GM21723 (cell line): ENCODE measurements at regions not wholly inside any gene's neighbourhood (a gene's known extent, or its start where the extent isn't known, plus 50 kb on each side); places are given as distances from the start of the nearest gene placed in this dataset.

Experiments
- ATAC-seq: cut with Tn5 transposase; IDR thresholded peaks from one replicate; pipeline ENCODE4 v1.9.1; 2021; ENCODE audit warnings: mild to moderate bottlenecking, moderate library complexity; ENCODE audit not compliant: unreplicated experiment

- no peak for ATAC-seq
Observed at GRCh38 chr2:57544624-57545023, 502.0 kb upstream of the VRK2 start.

DNA sequence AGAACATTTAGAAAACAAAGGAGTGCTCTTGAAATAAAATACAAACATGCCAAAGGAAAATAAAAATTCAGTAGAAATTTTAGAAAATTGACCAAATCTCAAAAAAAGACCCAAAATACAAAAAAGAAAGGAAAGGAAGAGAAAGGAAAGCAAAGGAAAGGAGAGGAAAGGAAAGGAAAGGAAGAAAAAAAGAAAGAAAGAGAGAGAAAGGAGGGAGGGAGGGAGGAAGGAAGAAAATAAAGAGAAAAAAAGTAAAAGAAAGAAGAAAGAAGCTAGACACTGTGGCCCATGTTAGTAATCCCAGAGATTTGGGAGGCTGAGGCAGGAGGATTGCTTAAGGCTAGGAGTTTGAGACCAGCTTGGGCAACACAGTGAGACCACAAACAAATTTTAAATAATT is 500.1 kb upstream of the VRK2 start:
- ATAC-seq = no peak

GRCh38 chr2:57549642-57550102 is 496.9 kb upstream of the VRK2 start:
- peak; percentile 74 for ATAC-seq

DNA sequence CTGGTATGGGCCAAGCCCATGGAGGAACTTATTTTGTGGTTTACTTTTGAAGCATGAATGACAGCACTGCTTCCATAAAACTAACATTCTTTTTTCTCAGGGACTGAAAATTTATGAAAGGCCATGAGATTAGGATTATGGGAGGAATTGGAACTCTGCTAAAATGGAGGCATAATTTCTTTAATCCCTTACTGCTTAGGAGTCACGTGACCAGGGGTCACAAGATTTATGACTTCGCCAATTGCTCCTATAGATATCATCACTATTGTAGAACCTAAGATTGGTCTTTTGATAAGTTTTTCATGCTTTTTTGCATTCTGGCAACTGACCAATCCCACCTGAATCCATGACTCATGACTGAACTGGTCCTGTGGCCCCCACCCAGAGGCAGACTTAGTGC is 495.7 kb upstream of the VRK2 start:
- no peak for ATAC-seq

GRCh38 chr2:57552885-57553284 is 493.7 kb upstream of the VRK2 start:
- ATAC-seq = no peak

- no peak for ATAC-seq
Observed at GRCh38 chr2:57554348-57554747, 492.3 kb upstream of the VRK2 start.

DNA sequence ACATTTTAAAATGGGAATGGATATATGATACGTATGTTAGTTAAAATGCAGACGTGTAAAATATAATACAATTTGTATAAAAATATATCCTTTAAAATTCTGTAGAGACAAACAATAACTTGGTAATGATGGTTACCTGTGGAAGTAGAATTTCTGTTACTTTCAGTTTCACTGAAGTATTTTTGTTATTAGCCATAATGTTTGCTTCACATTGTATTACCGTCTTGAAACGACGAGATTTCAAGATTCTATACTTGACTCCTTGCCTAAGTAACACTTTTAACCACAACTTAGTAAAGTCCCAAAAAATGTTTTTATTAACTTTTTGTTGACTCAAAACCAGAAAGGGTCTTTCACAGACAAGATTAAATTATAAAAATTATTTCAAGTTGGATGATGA is 488.3 kb upstream of the VRK2 start:
- no peak for ATAC-seq

DNA sequence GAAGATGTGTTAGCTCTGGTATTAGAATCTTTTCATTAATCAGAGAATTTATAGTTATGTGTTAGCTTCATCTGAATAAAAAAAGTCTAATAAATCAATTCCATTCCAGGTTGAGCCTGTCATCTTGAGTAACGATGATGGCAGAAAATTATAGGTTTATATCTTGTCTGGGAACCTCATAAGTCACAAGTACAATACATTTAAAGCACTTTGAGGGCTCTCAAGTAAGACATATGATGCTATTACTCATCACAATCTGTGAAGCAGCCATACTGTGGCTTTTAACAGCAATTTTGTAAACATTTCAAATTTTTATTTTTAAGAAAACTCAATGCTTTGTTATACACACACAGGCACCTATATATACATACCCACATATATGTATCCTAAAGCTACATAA is 484.1 kb upstream of the VRK2 start:
- no peak for ATAC-seq

GRCh38 chr2:57563015-57563414 is 483.6 kb upstream of the VRK2 start:
- ATAC-seq = no peak

DNA sequence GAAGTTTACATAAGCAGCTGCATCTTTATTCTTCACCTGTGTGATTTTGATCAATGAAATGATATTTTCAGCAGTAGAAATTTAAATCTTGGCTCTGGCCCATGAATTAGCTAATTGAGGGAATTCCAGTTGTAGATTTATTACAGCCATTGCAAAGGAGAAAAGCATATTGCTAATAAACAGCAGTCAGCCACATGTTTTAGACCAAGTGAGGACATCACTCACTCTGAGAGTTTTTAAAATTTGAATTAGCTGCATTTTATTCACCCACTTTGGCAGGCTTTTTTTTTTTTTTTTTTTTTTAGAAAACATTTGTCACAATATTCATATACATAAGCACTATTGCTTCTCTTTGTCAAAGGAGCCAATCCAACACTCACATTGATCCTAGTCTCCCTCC is 479.4 kb upstream of the VRK2 start:
- ATAC-seq = no peak

DNA sequence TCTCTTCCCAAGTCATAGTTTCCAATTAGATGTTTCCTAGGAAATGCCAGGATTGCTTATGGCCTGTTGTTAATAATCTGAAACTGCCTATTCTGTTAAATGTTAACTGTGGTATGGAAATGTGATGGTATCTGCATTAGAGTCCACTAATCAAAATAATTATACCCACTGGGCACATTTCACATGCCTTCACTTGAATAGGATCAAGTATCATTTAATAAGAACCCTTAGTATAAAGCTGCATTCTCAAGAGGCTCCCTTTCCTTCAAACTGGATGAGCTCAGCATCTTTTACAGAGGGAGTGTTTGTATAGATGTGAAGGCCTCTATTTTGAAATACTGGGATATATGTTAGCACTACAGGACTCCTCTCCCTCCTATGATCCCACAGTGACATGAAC is 477.2 kb upstream of the VRK2 start:
- no peak for ATAC-seq

DNA sequence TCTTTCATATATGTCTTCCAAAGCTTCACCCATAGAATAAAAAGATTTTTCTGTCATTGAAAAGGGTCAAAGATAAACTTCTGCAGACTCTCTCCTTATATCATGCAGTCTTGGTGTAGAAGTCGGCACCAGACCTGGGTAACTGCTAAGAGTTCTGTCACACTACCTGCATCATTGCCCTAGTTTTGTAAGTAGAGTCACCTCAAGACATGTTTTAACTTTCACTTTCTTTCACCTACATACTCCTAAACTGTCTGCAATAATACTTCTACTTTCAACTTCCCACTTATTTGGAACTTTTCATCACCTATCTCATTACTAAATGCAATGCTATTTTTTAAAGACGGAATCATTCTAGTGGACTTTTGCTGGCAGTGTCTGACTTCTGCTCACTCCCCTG is 475.6 kb upstream of the VRK2 start:
- peak; percentile 61 for ATAC-seq

GRCh38 chr2:57575700-57576268 is 470.8 kb upstream of the VRK2 start:
- ATAC-seq = no peak

- ATAC-seq = no peak
Observed at GRCh38 chr2:57576983-57577382, 469.6 kb upstream of the VRK2 start.

GRCh38 chr2:57597940-57598339 is 448.7 kb upstream of the VRK2 start:
- no peak for ATAC-seq

GRCh38 chr2:57598551-57598950 is 448.1 kb upstream of the VRK2 start:
- no peak for ATAC-seq

- no peak for ATAC-seq
Observed at GRCh38 chr2:57602733-57603132, 443.9 kb upstream of the VRK2 start.

- no peak for ATAC-seq
Observed at GRCh38 chr2:57614988-57615387, 431.6 kb upstream of the VRK2 start.

DNA sequence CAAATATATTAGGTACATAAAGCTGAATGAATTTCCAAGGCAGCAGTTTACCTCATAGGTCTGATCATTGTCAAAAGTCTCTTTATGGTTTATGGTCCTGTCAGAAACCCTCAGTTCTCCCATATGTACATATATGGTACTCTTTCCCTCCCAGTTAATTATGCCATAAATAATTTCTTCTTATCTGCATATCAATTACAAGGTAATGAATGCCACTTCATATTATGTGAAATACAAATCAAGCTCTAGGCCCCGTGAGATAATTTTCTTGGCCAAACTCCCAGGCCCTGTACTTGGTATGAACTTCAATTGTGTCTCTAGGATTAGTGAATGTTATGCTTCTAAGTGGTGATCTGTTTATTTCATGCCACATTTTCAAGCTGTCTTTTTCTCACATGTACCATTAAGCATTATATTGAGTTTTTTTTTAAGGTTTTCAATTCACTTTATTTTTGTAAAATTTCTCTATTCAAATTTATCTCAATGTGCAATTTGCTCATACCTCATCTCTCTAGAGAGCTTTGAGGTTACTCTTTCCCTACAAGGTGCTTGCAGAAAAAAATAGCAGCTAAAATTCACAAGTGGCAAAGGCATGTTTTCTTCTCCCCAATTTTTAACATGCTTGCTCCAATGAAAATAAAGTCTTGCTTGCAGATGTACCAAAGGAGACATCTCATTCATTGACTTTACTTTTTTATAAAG is 430.6 kb upstream of the VRK2 start:
- no peak for ATAC-seq

GRCh38 chr2:57617318-57617717 is 429.3 kb upstream of the VRK2 start:
- ATAC-seq = no peak

- no peak for ATAC-seq
Observed at GRCh38 chr2:57621122-57621663, 425.4 kb upstream of the VRK2 start.

DNA sequence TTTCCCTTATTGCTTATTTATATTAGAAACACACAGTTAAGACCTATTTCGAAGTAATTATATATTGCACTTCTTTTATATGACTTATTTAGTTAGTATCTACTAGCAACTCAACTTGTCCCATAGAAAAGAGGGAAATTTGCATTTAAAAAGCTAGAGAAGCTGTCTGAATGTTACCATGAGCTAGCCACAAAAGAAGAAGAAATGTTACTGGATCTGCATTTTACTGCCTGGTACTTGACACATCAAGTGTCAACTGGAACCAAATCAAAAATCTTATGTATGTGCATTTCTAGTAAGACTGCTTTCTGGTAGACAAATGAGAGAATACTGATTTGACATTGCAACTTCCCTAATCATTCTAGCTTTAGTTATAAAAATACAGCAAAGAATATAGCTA is 424.6 kb upstream of the VRK2 start:
- no peak for ATAC-seq

DNA sequence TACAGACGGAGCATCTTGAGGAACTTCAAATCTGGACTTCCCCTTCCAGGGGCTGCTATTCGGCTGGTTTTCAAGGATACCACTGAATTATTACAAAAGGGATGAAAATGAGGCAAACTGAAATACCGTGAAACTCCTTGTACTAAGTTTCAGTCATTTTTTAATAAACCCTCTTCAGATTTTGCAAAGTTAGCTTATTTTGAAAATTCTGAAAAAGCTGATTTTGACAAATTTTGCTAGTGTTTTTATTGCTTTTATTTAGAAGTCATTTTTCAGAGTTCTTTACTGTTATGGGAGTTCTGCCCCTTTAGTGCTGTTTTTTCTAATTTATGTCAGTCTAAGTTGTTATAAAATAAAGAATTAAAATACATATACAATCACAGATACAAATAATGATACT is 390.4 kb upstream of the VRK2 start:
- ATAC-seq = no peak
